LNCAP (cell line): ENCODE measurements at regions not wholly inside any gene's neighbourhood (a gene's known extent, or its start where the extent isn't known, plus 50 kb on each side); places are given as distances from the start of the nearest gene placed in this dataset.

Experiments
- CTCF ChIP-seq: fragments of 450-650 bp; IDR thresholded peaks from 2 replicates; pipeline ENCODE4 v1.5.1; 2017; ENCODE audit warnings: mild to moderate bottlenecking

- no peak for TF ChIP-seq CTCF
Measured at GRCh38 chr11:92361551-92361950, 136.9 kb downstream of the FAT3 start.

DNA sequence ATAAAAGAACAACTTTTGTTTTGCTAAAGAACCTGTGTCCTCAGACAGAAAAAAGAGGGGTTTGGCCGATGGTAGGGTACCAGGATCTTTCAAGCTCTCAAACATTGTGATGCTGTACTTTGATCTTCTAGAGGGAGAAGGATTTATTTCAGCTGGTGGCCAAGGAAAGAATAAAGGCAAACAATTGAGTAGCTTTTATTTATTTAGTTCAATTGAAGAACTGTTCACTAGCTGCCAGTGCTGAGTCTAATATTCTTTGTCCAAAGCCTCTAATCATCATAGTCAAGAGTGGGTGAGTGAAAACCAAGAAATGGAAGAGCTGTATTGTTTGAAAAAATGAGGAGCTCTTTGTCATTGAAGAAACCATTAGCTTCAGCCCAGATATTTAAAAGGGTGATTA lies 138.4 kb downstream of the FAT3 start:
- TF ChIP-seq CTCF, result no peak

GRCh38 chr11:92364177-92364576 lies 139.6 kb downstream of the FAT3 start:
- no peak for TF ChIP-seq CTCF

- TF ChIP-seq CTCF, result no peak
Measured at GRCh38 chr11:92376146-92376599, 151.6 kb downstream of the FAT3 start.

- no peak for TF ChIP-seq CTCF
Measured at GRCh38 chr11:92376680-92377079, 152.1 kb downstream of the FAT3 start.

GRCh38 chr11:92380882-92381281 lies 156.3 kb downstream of the FAT3 start:
- TF ChIP-seq CTCF, result no peak

DNA sequence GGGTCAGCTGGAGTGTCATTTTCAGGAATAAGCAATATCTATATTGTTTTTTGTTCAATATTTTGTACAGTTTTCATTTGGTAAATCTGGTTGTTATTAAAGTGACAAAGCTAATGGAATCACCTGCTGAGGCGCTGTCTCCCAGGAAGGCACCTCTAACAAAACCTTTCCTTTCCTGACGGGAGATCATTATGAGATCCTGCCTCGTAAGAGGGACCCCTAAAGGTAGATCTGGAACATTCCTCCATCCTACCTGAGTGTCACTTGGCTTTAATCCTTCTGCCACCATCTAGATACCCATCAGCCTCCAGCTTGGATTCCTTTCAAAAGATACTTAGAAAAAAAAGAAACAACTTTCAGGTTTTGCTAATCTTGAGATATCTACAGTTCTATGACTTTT lies 157.7 kb downstream of the FAT3 start:
- TF ChIP-seq CTCF, result no peak

GRCh38 chr11:92383430-92383829 lies 158.8 kb downstream of the FAT3 start:
- no peak for TF ChIP-seq CTCF
